CD4-positive, alpha-beta T cell (primary cell): ENCODE measurements at regions not wholly inside any gene's neighbourhood (a gene's known extent, or its start where the extent isn't known, plus 50 kb on each side); places are given as distances from the start of the nearest gene placed in this dataset.

Experiments used
- ATAC-seq: fragments of 200-7000 bp; cut with Tn5 transposase; one replicate; pipeline ENCODE4 v1.10.0; 2022; ENCODE audit warnings: mild to moderate bottlenecking; ENCODE audit not compliant: poor library complexity
- CTCF ChIA-PET: fragments of 350-600 bp; sonication (Branson Sonifier 250); formaldehyde crosslinking; loops from one replicate; lab custom pipeline; 2021; ENCODE audit warnings: antibody characterized with exemption, inconsistent platforms; lab: Charles Lee
- POLR2A ChIA-PET: fragments of 350-600 bp; sonication (Branson Sonifier 250); formaldehyde crosslinking; loops from one replicate; lab custom pipeline; 2021; ENCODE audit warnings: antibody characterized with exemption, inconsistent platforms; lab: Charles Lee
- DNase-seq, 14 experiments: peaks; one replicate each; pipeline ENCODE4 v3.0.0-alpha.2; 2013 to 2020; ENCODE audit warnings: mixed read lengths in 2 of 14
- H3K27ac ChIP-seq, 2 donors: one replicate each; pipeline versions ENCODE4 v1.5.1 to v1.7.0; 2013; ENCODE audit warnings: low read length in 2 of 2, low read depth in 1 of 2, mild to moderate bottlenecking in 1 of 2
- H3K27me3 ChIP-seq, 2 experiments: 1 replicate in 1 of 2; 2 replicates in 1 of 2; pipeline versions ENCODE4 v1.6.1 to v1.7.0; 2013; ENCODE audit warnings: low read length in 2 of 2, control low read depth in 1 of 2, mild to moderate bottlenecking in 1 of 2, moderate library complexity in 1 of 2; ENCODE audit not compliant: insufficient read depth in 2 of 2, control insufficient read depth in 1 of 2
- H3K36me3 ChIP-seq: one replicate; pipeline ENCODE4 v1.6.1; 2013; ENCODE audit warnings: low read length, control low read depth; ENCODE audit not compliant: insufficient read depth
- H3K4me1 ChIP-seq: one replicate; pipeline ENCODE4 v1.6.1; 2013; ENCODE audit warnings: low read length, control low read depth; ENCODE audit not compliant: insufficient read depth
- H3K4me3 ChIP-seq: one replicate; pipeline ENCODE4 v1.5.1; 2013; ENCODE audit warnings: mild to moderate bottlenecking, low read length, moderate library complexity
- H3K9me3 ChIP-seq, 2 experiments: 1 replicate in 1 of 2; 2 replicates in 1 of 2; pipeline versions ENCODE4 v1.6.1 to v1.7.0; 2013; ENCODE audit warnings: low read length in 2 of 2, mild to moderate bottlenecking in 2 of 2, control low read depth in 1 of 2, moderate library complexity in 1 of 2; ENCODE audit not compliant: control insufficient read depth in 1 of 2, insufficient read depth in 1 of 2
- H3K27ac Mint-ChIP-seq: one replicate; pipeline ENCODE4 v1.8.0; 2020; ENCODE audit warnings: mixed read lengths
- H3K27me3 Mint-ChIP-seq: one replicate; pipeline ENCODE4 v1.8.0; 2021; ENCODE audit warnings: mixed read lengths
- H3K36me3 Mint-ChIP-seq: one replicate; pipeline ENCODE4 v1.8.0; 2021; ENCODE audit warnings: low read depth, mixed read lengths
- H3K4me1 Mint-ChIP-seq: one replicate; pipeline ENCODE4 v1.8.0; 2021; ENCODE audit warnings: low read depth, mixed read lengths
- H3K4me3 Mint-ChIP-seq: one replicate; pipeline ENCODE4 v1.8.0; 2020; ENCODE audit warnings: mild to moderate bottlenecking, mixed read lengths
- H3K9me3 Mint-ChIP-seq: one replicate; pipeline ENCODE4 v1.8.0; 2020; ENCODE audit warnings: mixed read lengths
- intact Hi-C, 2 experiments: fragments of 100-400 bp; cut with DNase I in 1 of 2; cut with micrococcal nuclease in 1 of 2; formaldehyde crosslinking; loops; one replicate each; pipeline versions ENCODE4 v1.15.1 to v1.9.0; 2023 to 2025; cut with DNase I, micrococcal nuclease
- TF ChIP-seq, protein P1 (sequence below): fragments of 200-600 bp; IDR thresholded peaks from one replicate; pipeline ENCODE4 v1.8.0; 2022; ENCODE audit warnings: antibody characterized with exemption, mild to moderate bottlenecking

GRCh38 chr1:226476066-226476465, 68.2 kb upstream of the PARP1 start:
- ATAC-seq (no peak), DNase-seq (no peak)
- intact Hi-C loops: no loop called here
- Histone ChIP-seq H3K27me3 (peaks cover 0 to 2% of the 10 kb centered on the region in 2 experiments), H3K4me1 (no peaks in the 10 kb centered on the region), H3K27ac (no peak overlapping the region), H3K4me3 (no peak overlapping the region), H3K9me3 (no peaks in the 10 kb centered on the region), H3K36me3 (no peaks in the 10 kb centered on the region)
- CTCF ChIA-PET: no interaction called here
- TF ChIP-seq, protein P1, sequence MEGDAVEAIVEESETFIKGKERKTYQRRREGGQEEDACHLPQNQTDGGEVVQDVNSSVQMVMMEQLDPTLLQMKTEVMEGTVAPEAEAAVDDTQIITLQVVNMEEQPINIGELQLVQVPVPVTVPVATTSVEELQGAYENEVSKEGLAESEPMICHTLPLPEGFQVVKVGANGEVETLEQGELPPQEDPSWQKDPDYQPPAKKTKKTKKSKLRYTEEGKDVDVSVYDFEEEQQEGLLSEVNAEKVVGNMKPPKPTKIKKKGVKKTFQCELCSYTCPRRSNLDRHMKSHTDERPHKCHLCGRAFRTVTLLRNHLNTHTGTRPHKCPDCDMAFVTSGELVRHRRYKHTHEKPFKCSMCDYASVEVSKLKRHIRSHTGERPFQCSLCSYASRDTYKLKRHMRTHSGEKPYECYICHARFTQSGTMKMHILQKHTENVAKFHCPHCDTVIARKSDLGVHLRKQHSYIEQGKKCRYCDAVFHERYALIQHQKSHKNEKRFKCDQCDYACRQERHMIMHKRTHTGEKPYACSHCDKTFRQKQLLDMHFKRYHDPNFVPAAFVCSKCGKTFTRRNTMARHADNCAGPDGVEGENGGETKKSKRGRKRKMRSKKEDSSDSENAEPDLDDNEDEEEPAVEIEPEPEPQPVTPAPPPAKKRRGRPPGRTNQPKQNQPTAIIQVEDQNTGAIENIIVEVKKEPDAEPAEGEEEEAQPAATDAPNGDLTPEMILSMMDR: no peak
- H3K27me3 Mint-ChIP-seq: peaks cover 8% of the 10 kb centered on the region
- no peak overlapping the region for H3K27ac Mint-ChIP-seq
- POLR2A ChIA-PET: interaction anchor here (0.6 to 1.0 kb wide), 2 partner anchors 12 to 30 kb away, joined by 3 to 4 read pairs; no protein-coding TSS in a partner anchor
- no peak overlapping the region for H3K4me3 Mint-ChIP-seq
- peaks cover 12% of the 10 kb centered on the region for H3K4me1 Mint-ChIP-seq
- no peaks in the 10 kb centered on the region for H3K9me3 Mint-ChIP-seq
- H3K36me3 Mint-ChIP-seq: no peaks in the 10 kb centered on the region

DNA sequence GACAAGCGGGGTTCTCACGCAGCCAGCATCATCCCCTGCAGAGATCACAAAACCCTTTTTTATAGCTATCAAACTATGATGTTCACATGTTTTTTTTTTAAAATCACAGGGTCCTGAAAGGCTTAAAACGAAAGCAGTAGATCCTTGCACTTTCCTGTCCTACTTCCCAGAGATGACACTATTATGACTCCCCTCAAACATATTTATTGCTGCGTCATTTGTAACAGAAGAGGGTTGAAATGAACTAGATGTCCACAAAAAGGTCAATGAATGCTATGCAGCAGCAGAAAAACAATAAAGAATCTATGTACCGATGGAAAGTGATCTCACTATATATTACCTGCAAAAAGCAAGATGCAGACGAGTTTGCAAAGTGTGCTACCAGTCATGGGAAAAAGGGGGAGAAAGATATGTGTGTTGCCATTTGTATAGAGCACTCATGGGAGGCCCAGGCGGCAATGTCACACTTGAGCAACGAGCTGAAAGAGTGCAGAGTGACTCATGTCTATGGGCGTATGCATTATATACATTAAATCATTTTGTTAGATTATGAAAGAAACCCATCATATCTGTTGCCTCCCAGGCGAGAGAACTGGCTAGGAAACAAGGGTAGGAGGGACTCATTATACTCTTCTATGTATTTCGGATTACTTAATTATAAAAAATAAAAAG, 68.9 kb upstream of the PARP1 start:
- Mint-ChIP-seq H3K36me3 (no peaks in the 10 kb centered on the region), H3K27ac (no peak overlapping the region), H3K27me3 (peaks cover 3% of the 10 kb centered on the region), H3K9me3 (no peaks in the 10 kb centered on the region), H3K4me1 (peaks cover 12% of the 10 kb centered on the region), H3K4me3 (no peak overlapping the region)
- H3K27me3 ChIP-seq: peaks cover 0 to 2% of the 10 kb centered on the region in 2 experiments
- no peak overlapping the region for H3K27ac ChIP-seq
- no peaks in the 10 kb centered on the region for H3K4me1 ChIP-seq
- no peaks in the 10 kb centered on the region for H3K36me3 ChIP-seq
- ChIA-PET CTCF (no interaction called here), POLR2A (interaction anchor here (0.6 kb wide), 1 partner anchor 31 kb away, joined by 4 read pairs; no protein-coding TSS in a partner anchor)
- H3K9me3 ChIP-seq: no peaks in the 10 kb centered on the region
- intact Hi-C loops: no loop called here
- TF ChIP-seq, protein P1: no peak
- DNase-seq (no peak), ATAC-seq (no peak)
- H3K4me3 ChIP-seq: no peak overlapping the region

DNA sequence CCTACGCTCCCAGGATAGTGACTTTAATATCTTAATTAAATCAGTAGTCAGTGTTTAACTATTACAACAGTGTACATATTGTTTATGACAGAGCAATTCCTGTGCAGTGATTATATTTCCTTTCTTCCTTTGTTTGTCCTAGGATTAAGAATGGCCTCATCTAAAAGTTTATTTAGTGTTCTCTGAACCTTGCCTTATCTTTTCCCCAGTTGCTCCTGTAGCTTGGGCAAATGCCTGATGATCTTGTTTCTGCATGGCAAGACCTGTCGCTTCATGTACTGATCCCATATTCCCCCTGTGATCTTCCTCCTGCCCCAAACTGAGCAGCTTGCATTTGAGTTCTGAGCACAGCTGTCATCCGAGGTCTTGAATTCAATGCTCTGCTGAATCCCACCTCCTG, 69.1 kb upstream of the STUM start:
- Mint-ChIP-seq H3K27me3 (peaks cover 26% of the 10 kb centered on the region), H3K4me1 (peaks cover 11% of the 10 kb centered on the region), H3K27ac (no peak overlapping the region), H3K4me3 (no peak overlapping the region), H3K9me3 (no peaks in the 10 kb centered on the region), H3K36me3 (no peaks in the 10 kb centered on the region)
- POLR2A ChIA-PET: no interaction called here
- DNase-seq (no peak), ATAC-seq (no peak)
- H3K4me3 ChIP-seq: no peak overlapping the region
- intact Hi-C loops: no loop called here
- H3K27me3 ChIP-seq: peaks cover 16% of the 10 kb centered on the region in 2 experiments
- no peak overlapping the region for H3K27ac ChIP-seq
- TF ChIP-seq, protein P1: no peak
- peaks cover 0 to 7% of the 10 kb centered on the region in 2 experiments for H3K9me3 ChIP-seq
- no peaks in the 10 kb centered on the region for H3K4me1 ChIP-seq
- no peaks in the 10 kb centered on the region for H3K36me3 ChIP-seq
- CTCF ChIA-PET: no interaction called here
